Mucosa of descending colon (tissue), 3 donors: ENCODE measurements at regions not wholly inside any gene's neighbourhood (a gene's known extent, or its start where the extent isn't known, plus 50 kb on each side); places are given as distances from the start of the nearest gene placed in this dataset.

Source experiments
- ATAC-seq: fragments of 200-7000 bp; cut with Tn5 transposase; one replicate; pipeline ENCODE4 v1.9.1; 2020; ENCODE audit warnings: mild to moderate bottlenecking, moderate library complexity
- DNase-seq, 3 donors: peaks; one replicate each; pipeline ENCODE4 v3.0.0-alpha.2; 2020
- H3K36me3 ChIP-seq: fragments of 200-600 bp; one replicate; pipeline ENCODE4 v1.8.0; 2021; ENCODE audit warnings: low read depth, mild to moderate bottlenecking
- H3K4me1 ChIP-seq: fragments of 200-600 bp; one replicate; pipeline ENCODE4 v1.8.0; 2021; ENCODE audit warnings: low read depth, mild to moderate bottlenecking
- H3K4me3 ChIP-seq: fragments of 200-600 bp; one replicate; pipeline ENCODE4 v1.8.0; 2021; ENCODE audit warnings: mild to moderate bottlenecking
- H3K9me3 ChIP-seq: fragments of 200-600 bp; one replicate; pipeline ENCODE4 v1.8.0; 2021; ENCODE audit warnings: mild to moderate bottlenecking
- CTCF ChIP-seq: fragments of 200-600 bp; IDR thresholded peaks from one replicate; pipeline ENCODE4 v1.8.0; 2022; ENCODE audit warnings: antibody characterized with exemption, mild to moderate bottlenecking
- intact Hi-C, 2 donors: fragments of 100-400 bp; cut with DNase I in 1 of 2; cut with micrococcal nuclease in 1 of 2; formaldehyde crosslinking; loops; one replicate each; pipeline versions ENCODE4 v1.11.0 to v1.11.1; 2022; cut with DNase I, micrococcal nuclease
- donor health status: DM: no; HTN: no; CAD: no; lungs with moderate emphysema.
- donor health status: DM: no; HTN: no; CAD: no.
- donor health status: DM: no; HTN: yes; CAD: no.

GRCh38 chr6:125392682-125393081 is 90.9 kb upstream of the HDDC2 start:
- Histone ChIP-seq H3K9me3 (no peaks in the 10 kb centered on the region), H3K4me3 (no peak overlapping the region), H3K4me1 (no peaks in the 10 kb centered on the region), H3K36me3 (no peaks in the 10 kb centered on the region)
- no peak for TF ChIP-seq CTCF
- intact Hi-C loops = no loop called here
- DNase-seq (no peak), ATAC-seq (no peak)

- intact Hi-C loops = no loop called here
- ATAC-seq (no peak), DNase-seq (no peak)
- no peaks in the 10 kb centered on the region for H3K9me3 ChIP-seq
- H3K36me3 ChIP-seq = no peaks in the 10 kb centered on the region
- H3K4me3 ChIP-seq = no peak overlapping the region
- no peaks in the 10 kb centered on the region for H3K4me1 ChIP-seq
- no peak for TF ChIP-seq CTCF
Observed at GRCh38 chr6:125393449-125393858, 91.7 kb upstream of the HDDC2 start.

DNA sequence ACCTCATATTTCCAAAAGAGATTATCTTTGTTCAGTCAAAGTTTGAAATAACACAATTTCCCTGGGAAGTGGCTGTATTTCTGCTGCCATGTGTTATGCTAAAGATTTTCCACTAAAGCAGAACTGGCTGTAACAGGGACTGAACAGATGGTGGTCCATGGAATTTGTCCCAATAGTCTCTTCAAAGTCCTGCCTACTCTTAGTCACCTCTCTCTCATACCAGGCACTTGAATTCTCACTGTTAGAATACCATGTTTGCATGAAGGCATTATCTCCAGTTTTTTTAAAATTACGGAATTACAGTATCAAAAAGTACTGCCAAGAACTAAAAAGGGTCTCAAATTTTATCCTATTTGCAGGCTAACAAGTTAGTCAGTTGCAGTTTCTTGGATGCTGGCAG is 105.0 kb upstream of the HDDC2 start:
- intact Hi-C loops = no loop called here
- ATAC-seq = no peak
- no peak for TF ChIP-seq CTCF
- no peak for DNase-seq
- no peaks in the 10 kb centered on the region for H3K36me3 ChIP-seq
- no peak overlapping the region for H3K4me3 ChIP-seq
- no peaks in the 10 kb centered on the region for H3K9me3 ChIP-seq
- H3K4me1 ChIP-seq = no peaks in the 10 kb centered on the region

DNA sequence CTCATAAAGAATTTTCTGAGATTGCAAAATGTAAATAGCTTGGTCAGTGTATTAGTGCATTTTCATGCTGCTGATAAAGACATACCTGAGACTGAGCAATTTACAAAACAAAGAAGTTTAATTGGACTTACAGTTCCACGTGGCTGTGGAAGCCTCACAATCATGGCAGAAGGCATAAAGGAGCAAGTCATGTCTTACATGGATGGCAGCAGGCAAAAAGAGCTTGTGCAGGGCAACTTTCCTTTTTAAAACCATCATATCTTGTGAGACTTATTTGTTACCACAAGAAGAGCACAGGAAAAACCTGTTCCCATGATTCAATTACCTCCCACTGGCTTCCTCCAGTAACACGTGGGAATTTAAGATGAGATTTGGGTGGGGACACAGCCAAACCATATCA is 112.7 kb upstream of the HDDC2 start:
- DNase-seq = no peak
- Histone ChIP-seq H3K9me3 (no peaks in the 10 kb centered on the region), H3K4me1 (no peaks in the 10 kb centered on the region), H3K36me3 (no peaks in the 10 kb centered on the region), H3K4me3 (no peak overlapping the region)
- no peak for ATAC-seq
- intact Hi-C loops = no loop called here
- no peak for TF ChIP-seq CTCF

GRCh38 chr6:125415913-125416312 is 114.1 kb upstream of the HDDC2 start:
- no peaks in the 10 kb centered on the region for H3K36me3 ChIP-seq
- no peak overlapping the region for H3K4me3 ChIP-seq
- intact Hi-C loops = no loop called here
- H3K9me3 ChIP-seq = no peaks in the 10 kb centered on the region
- TF ChIP-seq CTCF = no peak
- DNase-seq (no peak), ATAC-seq (no peak)
- H3K4me1 ChIP-seq = no peaks in the 10 kb centered on the region

- Histone ChIP-seq H3K9me3 (no peaks in the 10 kb centered on the region), H3K4me1 (no peaks in the 10 kb centered on the region), H3K36me3 (no peaks in the 10 kb centered on the region), H3K4me3 (no peak overlapping the region)
- ATAC-seq = no peak
- TF ChIP-seq CTCF = no peak
- intact Hi-C loops = no loop called here
- no peak for DNase-seq
Observed at GRCh38 chr6:125421836-125422235, 120.1 kb upstream of the HDDC2 start.
